ENCODE measurements at regions not wholly inside any gene's neighbourhood (a gene's known extent, or its start where the extent isn't known, plus 50 kb on each side); places are given as distances from the start of the nearest gene placed in this dataset.

DNA sequence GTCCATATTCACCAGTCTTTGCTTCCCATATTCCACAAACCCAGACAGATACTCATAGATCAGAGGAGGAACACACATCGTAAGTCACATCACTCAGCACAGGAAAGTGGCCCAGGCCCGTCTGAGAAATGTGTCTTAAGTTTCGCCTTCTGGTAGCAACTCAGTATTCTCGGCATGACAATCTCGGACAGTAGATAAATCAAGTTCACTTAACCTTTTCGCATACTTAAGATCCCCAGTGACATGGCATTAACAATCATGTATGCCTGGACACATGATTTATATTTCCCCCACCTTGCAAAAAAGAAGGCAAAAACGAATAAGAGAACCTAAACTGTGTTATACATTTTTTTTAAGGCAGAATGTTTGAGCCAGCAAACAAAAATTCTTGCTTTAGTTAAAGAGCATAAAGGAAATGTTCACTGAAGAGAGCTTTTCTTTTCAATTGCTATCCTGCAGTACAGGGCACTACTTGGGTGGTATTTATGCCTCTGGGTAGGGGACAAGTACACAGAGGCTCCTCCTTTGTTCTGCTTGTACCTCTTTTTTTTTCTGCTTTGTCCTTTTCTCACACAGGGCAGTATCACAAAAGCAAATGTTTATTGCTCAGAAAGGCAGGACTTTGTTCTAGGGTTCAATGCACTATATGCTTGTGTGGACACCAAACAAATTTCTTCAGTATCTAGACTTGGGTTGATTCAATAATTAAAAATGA is 360.6 kb downstream of the TDRD3 start:
- WGBS (ENCODE audit: insufficient coverage, low lambda C conversion rate): 20% methylated on average over 1 of the region's 7 CpGs
- H3K27me3 ChIP-seq (ENCODE audit: control insufficient read depth, insufficient read depth, low read length): no peaks in the 10 kb centered on the region
- H3K36me3 ChIP-seq (ENCODE audit: control insufficient read depth, insufficient read depth, low read length): no peaks in the 10 kb centered on the region
- H3K4me1 ChIP-seq (ENCODE audit: control insufficient read depth, insufficient read depth, low read length): no peaks in the 10 kb centered on the region
- H3K27ac ChIP-seq (ENCODE audit: low read length): no peak overlapping the region
- H3K9me3 ChIP-seq (ENCODE audit: control insufficient read depth, low read depth, low read length): no peaks in the 10 kb centered on the region
- no peak overlapping the region for H3K4me3 ChIP-seq (ENCODE audit: low read length)
- DNase-seq: peak in 1 of 2 donors; percentile 63

DNA sequence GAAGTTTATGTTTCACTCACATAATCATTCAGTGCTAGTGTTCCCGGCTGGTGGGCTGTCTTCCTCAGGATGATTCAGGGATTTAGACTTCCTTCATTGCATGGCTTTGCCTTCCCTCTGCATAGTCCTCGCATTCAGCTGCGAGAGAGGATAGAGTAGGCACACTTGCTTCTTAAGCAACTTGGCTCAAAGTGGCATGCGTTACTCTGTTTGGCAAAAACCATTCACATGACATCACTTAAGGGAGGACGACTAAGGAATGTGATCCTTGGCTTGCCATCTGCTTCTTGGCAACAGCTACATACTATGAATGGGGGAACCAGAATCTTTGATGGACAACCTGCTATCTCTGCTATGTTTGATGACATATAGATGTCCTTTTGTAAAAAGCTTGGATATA is 359.3 kb downstream of the TDRD3 start:
- no peaks in the 10 kb centered on the region for H3K27me3 ChIP-seq (ENCODE audit: control insufficient read depth, insufficient read depth, low read length)
- H3K9me3 ChIP-seq (ENCODE audit: control insufficient read depth, low read depth, low read length): no peaks in the 10 kb centered on the region
- WGBS (ENCODE audit: insufficient coverage, low lambda C conversion rate): no CpG with 5 or more reads among the region's 5 CpGs
- no peak overlapping the region for H3K4me3 ChIP-seq (ENCODE audit: low read length)
- no peaks in the 10 kb centered on the region for H3K36me3 ChIP-seq (ENCODE audit: control insufficient read depth, insufficient read depth, low read length)
- H3K4me1 ChIP-seq (ENCODE audit: control insufficient read depth, insufficient read depth, low read length): no peaks in the 10 kb centered on the region
- H3K27ac ChIP-seq (ENCODE audit: low read length): no peak overlapping the region
- DNase-seq: peak in 1 of 2 donors; percentile 19

DNA sequence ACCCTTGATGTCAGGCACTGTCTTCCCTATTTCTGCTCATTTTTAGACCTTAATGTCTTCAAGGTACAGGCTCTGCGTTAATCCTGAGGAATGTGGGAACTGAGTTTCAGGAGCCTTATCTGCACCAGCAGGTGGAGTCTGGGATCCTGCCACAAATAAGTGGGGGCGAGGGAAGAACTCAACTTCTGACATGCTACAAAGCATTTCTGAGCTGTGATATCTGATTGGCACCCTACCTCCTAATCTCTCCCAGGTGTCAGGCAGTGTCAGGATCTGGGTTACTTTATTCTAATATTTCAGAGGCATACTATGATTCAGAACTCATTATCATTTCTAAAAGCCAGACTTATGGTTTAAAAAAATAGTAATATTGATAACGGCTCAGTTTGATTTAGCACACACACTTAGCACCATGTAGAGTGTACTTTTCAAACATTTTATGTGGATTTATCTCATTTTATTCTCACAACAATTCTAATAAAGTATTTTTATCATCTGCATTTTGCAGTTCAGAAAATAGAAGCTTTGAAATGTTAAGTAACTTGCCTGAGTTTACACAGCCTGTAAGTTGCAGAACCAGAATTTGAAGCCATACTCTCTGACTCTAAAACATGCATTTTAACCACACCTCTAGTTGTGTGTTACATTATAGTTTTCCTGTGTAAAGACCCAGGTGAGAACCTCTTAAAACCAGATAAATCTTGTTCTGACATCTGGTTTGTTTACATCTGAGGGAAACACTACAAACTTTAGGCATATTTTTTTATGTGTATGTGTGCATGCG is 358.6 kb downstream of the TDRD3 start:
- no peaks in the 10 kb centered on the region for H3K4me1 ChIP-seq (ENCODE audit: control insufficient read depth, insufficient read depth, low read length)
- no peak overlapping the region for H3K4me3 ChIP-seq (ENCODE audit: low read length)
- DNase-seq: peak in 1 of 2 donors; percentile 11
- no peaks in the 10 kb centered on the region for H3K36me3 ChIP-seq (ENCODE audit: control insufficient read depth, insufficient read depth, low read length)
- no peaks in the 10 kb centered on the region for H3K27me3 ChIP-seq (ENCODE audit: control insufficient read depth, insufficient read depth, low read length)
- no peak overlapping the region for H3K27ac ChIP-seq (ENCODE audit: low read length)
- no CpG with 5 or more reads among the region's 4 CpGs for WGBS (ENCODE audit: insufficient coverage, low lambda C conversion rate)
- no peaks in the 10 kb centered on the region for H3K9me3 ChIP-seq (ENCODE audit: control insufficient read depth, low read depth, low read length)

DNA sequence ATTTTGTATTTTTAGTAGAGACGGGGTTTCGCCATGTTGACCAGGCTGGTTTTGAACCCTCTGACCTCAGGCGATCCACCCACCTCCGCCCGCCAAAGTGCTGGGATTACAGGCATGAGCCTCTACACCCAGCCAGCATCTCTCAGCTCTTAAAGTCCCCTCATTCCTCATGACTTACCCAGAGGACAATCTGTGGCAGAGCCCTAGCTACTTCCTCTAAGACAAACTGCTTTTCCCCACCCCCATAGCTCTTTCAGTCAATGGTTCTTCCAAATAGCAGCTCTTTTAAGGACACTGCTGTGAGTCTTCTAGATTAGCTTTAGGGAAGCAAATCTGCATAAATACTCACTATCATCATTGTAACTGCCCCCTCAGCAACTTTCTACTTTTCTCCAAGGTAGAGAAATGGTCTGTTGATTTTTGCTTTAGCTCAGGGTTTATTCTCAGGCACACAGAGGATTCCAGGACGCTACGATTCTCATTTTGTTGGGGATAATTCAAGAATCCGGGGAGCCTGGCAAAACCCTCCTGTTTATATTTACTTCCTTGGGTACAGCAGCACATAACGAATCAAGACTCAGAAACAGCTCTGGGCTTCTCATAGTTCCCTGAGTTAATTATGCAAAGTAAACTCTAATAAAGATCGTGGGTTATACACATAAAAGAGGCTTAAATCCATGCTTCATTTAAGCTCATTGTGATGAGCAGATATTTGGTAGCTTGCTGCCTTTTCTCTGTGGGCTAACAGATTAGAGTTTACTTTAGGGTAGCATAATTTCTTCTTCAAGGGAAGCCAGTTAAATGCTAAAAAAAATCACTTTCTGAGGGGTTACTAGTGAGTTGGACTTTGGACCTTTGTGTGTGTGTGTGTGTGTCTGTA is 357.4 kb downstream of the TDRD3 start:
- no peaks in the 10 kb centered on the region for H3K36me3 ChIP-seq (ENCODE audit: control insufficient read depth, insufficient read depth, low read length)
- H3K9me3 ChIP-seq (ENCODE audit: control insufficient read depth, low read depth, low read length): no peaks in the 10 kb centered on the region
- H3K27ac ChIP-seq (ENCODE audit: low read length): no peak overlapping the region
- no peak overlapping the region for H3K4me3 ChIP-seq (ENCODE audit: low read length)
- DNase-seq: no peak
- H3K27me3 ChIP-seq (ENCODE audit: control insufficient read depth, insufficient read depth, low read length): no peaks in the 10 kb centered on the region
- 83% methylated on average over 2 of the region's 10 CpGs for WGBS (ENCODE audit: insufficient coverage, low lambda C conversion rate)
- H3K4me1 ChIP-seq (ENCODE audit: control insufficient read depth, insufficient read depth, low read length): no peaks in the 10 kb centered on the region

DNA sequence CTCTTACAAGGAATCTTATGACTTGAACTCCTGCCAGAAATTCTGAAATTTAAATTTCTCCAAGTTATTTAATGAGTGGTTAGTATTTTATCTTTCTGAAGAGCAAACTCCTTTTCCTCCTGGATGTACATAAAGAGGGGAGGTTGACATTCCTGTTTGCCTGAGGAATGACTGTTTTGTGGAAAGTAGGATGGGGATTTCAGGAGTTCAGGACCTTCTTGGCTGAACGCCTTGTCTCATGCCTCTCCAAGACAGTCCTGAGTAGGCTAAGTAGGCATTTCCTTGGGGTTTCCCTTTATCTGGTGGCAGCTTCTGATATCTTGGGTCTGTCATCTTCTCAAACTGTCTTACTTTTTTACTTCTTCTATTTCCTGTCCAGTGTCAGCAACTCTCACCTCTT is 356.6 kb downstream of the TDRD3 start:
- H3K9me3 ChIP-seq (ENCODE audit: control insufficient read depth, low read depth, low read length): no peaks in the 10 kb centered on the region
- no peaks in the 10 kb centered on the region for H3K36me3 ChIP-seq (ENCODE audit: control insufficient read depth, insufficient read depth, low read length)
- H3K27me3 ChIP-seq (ENCODE audit: control insufficient read depth, insufficient read depth, low read length): no peaks in the 10 kb centered on the region
- no CpG with 5 or more reads among the region's 1 CpG for WGBS (ENCODE audit: insufficient coverage, low lambda C conversion rate)
- H3K4me1 ChIP-seq (ENCODE audit: control insufficient read depth, insufficient read depth, low read length): no peaks in the 10 kb centered on the region
- no peak for DNase-seq
- H3K27ac ChIP-seq (ENCODE audit: low read length): no peak overlapping the region
- no peak overlapping the region for H3K4me3 ChIP-seq (ENCODE audit: low read length)

DNA sequence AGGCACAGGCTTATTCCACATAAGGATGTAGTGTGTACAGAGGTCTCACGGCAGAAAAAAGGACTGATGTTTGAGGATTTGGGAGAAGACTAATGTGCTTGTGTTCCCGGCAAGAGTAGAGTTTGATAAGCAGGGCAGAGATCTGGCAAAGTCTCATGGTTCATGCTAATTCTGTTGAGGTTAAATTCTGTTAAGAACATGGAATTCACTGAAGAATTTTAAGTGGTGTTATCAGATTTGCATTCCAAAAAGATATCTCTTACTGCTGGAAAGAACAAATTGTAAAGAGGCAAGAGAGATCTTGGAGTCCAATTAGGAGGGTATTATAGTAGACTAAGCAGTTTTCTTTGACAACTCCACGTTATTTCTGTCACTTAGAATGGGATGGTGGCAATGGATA is 348.3 kb downstream of the TDRD3 start:
- no peaks in the 10 kb centered on the region for H3K4me1 ChIP-seq (ENCODE audit: control insufficient read depth, insufficient read depth, low read length)
- DNase-seq: no peak
- no peaks in the 10 kb centered on the region for H3K27me3 ChIP-seq (ENCODE audit: control insufficient read depth, insufficient read depth, low read length)
- no peak overlapping the region for H3K27ac ChIP-seq (ENCODE audit: low read length)
- H3K4me3 ChIP-seq (ENCODE audit: low read length): no peak overlapping the region
- H3K36me3 ChIP-seq (ENCODE audit: control insufficient read depth, insufficient read depth, low read length): no peaks in the 10 kb centered on the region
- no peaks in the 10 kb centered on the region for H3K9me3 ChIP-seq (ENCODE audit: control insufficient read depth, low read depth, low read length)
- 100% methylated on average over 1 of the region's 3 CpGs for WGBS (ENCODE audit: insufficient coverage, low lambda C conversion rate)

DNA sequence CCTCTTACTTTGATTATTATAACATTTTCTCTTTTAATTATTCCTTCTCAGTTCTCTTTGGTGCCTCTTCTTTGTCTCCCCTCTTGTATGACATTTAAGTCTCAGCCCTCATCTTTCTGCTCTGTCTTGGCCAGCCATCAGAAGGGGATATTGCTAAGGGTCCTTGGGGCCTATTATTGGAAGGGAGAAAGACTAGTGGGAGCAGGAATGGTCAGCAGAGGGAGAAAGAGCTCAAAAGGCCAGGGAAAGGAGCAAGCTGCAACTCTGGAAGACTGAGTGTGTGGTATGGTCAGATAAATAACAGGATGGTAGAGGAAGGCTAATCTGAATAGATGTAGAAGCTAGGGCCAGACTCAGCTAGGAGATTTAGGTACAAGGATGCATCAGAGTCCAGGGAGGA is 336.9 kb downstream of the TDRD3 start:
- Histone ChIP-seq H3K9me3 (ENCODE audit: control insufficient read depth, low read depth, low read length) (no peaks in the 10 kb centered on the region), H3K36me3 (ENCODE audit: control insufficient read depth, insufficient read depth, low read length) (no peaks in the 10 kb centered on the region), H3K27ac (ENCODE audit: low read length) (no peak overlapping the region), H3K4me3 (ENCODE audit: low read length) (no peak overlapping the region), H3K27me3 (ENCODE audit: control insufficient read depth, insufficient read depth, low read length) (no peaks in the 10 kb centered on the region), H3K4me1 (ENCODE audit: control insufficient read depth, insufficient read depth, low read length) (no peaks in the 10 kb centered on the region)
- DNase-seq: no peak

DNA sequence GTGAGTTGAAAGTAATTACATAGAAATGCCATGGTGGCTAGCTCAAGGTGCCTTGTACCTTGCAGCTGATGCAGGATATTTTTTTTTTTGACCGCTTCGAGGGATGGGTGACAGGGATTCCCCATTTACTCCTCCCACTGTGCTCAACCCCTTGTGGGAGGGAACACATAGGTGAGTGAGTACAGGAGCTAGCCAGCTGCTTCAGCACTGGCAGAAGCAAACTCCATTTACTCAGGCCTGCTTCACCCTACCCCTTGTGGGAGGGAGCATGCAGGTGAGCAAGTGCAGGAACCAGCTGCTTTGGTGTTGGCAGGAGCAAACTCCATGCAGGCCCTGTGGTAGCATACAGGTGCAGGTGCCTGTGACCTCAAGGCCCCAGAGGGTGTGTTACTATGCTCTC is 330.1 kb downstream of the TDRD3 start:
- peak in 1 of 2 donors; percentile 9 for DNase-seq
- no CpG with 5 or more reads among the region's 2 CpGs for WGBS (ENCODE audit: insufficient coverage, low lambda C conversion rate)

DNA sequence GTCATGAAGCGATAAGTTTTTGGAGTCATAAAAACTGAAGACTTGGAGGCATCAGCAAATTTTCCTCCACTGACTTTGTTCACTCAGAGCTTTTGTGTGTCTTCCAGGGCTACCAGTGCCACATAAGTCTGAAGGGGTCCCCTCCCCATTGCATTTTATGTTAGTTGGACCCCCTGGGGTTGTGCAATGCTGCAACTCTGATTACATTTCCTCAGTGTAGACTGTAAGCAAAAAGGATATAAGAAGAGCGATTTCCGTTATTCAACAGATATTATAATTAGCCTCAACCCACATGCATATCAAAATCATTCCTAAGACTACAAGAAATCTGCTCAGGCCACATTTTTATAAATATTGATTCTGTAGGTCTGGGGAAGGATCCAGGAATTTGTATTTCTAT is 324.0 kb downstream of the TDRD3 start:
- Histone ChIP-seq H3K4me1 (ENCODE audit: control insufficient read depth, insufficient read depth, low read length) (no peaks in the 10 kb centered on the region), H3K4me3 (ENCODE audit: low read length) (no peak overlapping the region), H3K27ac (ENCODE audit: low read length) (no peak overlapping the region), H3K9me3 (ENCODE audit: control insufficient read depth, low read depth, low read length) (no peaks in the 10 kb centered on the region), H3K36me3 (ENCODE audit: control insufficient read depth, insufficient read depth, low read length) (no peaks in the 10 kb centered on the region), H3K27me3 (ENCODE audit: control insufficient read depth, insufficient read depth, low read length) (no peaks in the 10 kb centered on the region)
- DNase-seq: no peak
- WGBS (ENCODE audit: insufficient coverage, low lambda C conversion rate): 100% methylated on average over 1 of the region's 3 CpGs

More for the DNA sequence above, 330.1 kb downstream of the TDRD3 start:
- Histone ChIP-seq H3K4me1 (ENCODE audit: control insufficient read depth, insufficient read depth, low read length) (no peaks in the 10 kb centered on the region), H3K27ac (ENCODE audit: low read length) (no peak overlapping the region), H3K27me3 (ENCODE audit: control insufficient read depth, insufficient read depth, low read length) (no peaks in the 10 kb centered on the region), H3K4me3 (ENCODE audit: low read length) (no peak overlapping the region), H3K9me3 (ENCODE audit: control insufficient read depth, low read depth, low read length) (no peaks in the 10 kb centered on the region), H3K36me3 (ENCODE audit: control insufficient read depth, insufficient read depth, low read length) (no peaks in the 10 kb centered on the region)

DNA sequence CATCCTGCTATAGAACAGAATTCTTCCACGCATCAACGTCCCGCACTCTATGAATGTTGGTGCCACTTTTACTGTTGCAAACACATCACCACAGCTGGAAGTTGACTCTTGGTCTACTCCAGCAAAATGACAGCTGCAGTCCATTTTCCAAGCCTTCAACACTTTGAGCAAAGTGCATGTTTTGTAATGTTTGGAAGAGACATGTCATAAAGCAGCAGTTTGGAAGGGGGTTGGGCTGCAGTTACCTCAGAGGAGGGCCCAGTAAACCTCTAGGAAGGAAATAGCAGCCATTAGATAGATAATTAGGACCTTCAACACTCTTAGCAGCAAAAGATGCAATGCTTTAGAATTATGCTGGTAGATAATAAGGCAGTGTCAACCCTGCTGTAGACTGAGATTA is 323.6 kb downstream of the TDRD3 start:
- no CpG with 5 or more reads among the region's 3 CpGs for WGBS (ENCODE audit: insufficient coverage, low lambda C conversion rate)
- Histone ChIP-seq H3K9me3 (ENCODE audit: control insufficient read depth, low read depth, low read length) (no peaks in the 10 kb centered on the region), H3K4me1 (ENCODE audit: control insufficient read depth, insufficient read depth, low read length) (no peaks in the 10 kb centered on the region)

More for the DNA sequence above, 323.6 kb downstream of the TDRD3 start:
- H3K27me3 ChIP-seq (ENCODE audit: control insufficient read depth, insufficient read depth, low read length): no peaks in the 10 kb centered on the region
- H3K4me3 ChIP-seq (ENCODE audit: low read length): no peak overlapping the region
- DNase-seq: no peak
- H3K36me3 ChIP-seq (ENCODE audit: control insufficient read depth, insufficient read depth, low read length): no peaks in the 10 kb centered on the region
- H3K27ac ChIP-seq (ENCODE audit: low read length): no peak overlapping the region
